ENCODE measurements at regions not wholly inside any gene's neighbourhood (a gene's known extent, or its start where the extent isn't known, plus 50 kb on each side); places are given as distances from the start of the nearest gene placed in this dataset.
A peak's percentile ranks its signal among the peaks of the same experiment; 100 is the strongest.

DNA sequence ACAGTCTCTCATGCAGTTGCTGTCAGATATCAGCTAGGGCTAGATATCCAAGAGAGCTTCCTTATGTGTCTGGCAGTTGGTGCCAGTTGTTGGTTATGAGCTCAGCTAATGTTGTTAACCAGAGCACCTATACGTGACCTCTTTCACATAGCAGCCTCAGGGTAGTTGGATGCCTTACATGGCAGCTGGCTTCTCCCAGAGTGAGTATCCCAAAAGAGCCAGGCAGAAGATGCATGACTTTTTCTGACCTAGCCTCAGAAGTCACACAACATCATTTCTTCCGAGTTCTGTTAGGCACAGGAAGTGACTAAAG lies 175.7 kb downstream of the VEGFA start:
- intact Hi-C loops (cut with DNase I), result no loop called here
- H3K27ac ChIP-seq, result no peak overlapping the region
- no peak overlapping the region for H3K4me3 ChIP-seq
- 93% methylated on average over 2 of the region's 2 CpGs for WGBS, 2 donors
- H3K36me3 ChIP-seq, result no peaks in the 10 kb centered on the region
- TF ChIP-seq, protein P1, sequence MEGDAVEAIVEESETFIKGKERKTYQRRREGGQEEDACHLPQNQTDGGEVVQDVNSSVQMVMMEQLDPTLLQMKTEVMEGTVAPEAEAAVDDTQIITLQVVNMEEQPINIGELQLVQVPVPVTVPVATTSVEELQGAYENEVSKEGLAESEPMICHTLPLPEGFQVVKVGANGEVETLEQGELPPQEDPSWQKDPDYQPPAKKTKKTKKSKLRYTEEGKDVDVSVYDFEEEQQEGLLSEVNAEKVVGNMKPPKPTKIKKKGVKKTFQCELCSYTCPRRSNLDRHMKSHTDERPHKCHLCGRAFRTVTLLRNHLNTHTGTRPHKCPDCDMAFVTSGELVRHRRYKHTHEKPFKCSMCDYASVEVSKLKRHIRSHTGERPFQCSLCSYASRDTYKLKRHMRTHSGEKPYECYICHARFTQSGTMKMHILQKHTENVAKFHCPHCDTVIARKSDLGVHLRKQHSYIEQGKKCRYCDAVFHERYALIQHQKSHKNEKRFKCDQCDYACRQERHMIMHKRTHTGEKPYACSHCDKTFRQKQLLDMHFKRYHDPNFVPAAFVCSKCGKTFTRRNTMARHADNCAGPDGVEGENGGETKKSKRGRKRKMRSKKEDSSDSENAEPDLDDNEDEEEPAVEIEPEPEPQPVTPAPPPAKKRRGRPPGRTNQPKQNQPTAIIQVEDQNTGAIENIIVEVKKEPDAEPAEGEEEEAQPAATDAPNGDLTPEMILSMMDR (IDR thresholded peaks at IDR 0.05), result no peak
- TF ChIP-seq POLR2A (IDR thresholded peaks at IDR 0.05), result no peak
- TF ChIP-seq POLR2AphosphoS5 (IDR thresholded peaks at IDR 0.05), result no peak
- no peak for TF ChIP-seq EP300 (IDR thresholded peaks at IDR 0.05)
- no peaks in the 10 kb centered on the region for H3K27me3 ChIP-seq
- peaks cover 0 to 4% (median under 1%) of the 10 kb centered on the region in 4 donors for H3K9me3 ChIP-seq
- DNase-seq, result no peak
- H3K4me1 ChIP-seq, result no peaks in the 10 kb centered on the region

DNA sequence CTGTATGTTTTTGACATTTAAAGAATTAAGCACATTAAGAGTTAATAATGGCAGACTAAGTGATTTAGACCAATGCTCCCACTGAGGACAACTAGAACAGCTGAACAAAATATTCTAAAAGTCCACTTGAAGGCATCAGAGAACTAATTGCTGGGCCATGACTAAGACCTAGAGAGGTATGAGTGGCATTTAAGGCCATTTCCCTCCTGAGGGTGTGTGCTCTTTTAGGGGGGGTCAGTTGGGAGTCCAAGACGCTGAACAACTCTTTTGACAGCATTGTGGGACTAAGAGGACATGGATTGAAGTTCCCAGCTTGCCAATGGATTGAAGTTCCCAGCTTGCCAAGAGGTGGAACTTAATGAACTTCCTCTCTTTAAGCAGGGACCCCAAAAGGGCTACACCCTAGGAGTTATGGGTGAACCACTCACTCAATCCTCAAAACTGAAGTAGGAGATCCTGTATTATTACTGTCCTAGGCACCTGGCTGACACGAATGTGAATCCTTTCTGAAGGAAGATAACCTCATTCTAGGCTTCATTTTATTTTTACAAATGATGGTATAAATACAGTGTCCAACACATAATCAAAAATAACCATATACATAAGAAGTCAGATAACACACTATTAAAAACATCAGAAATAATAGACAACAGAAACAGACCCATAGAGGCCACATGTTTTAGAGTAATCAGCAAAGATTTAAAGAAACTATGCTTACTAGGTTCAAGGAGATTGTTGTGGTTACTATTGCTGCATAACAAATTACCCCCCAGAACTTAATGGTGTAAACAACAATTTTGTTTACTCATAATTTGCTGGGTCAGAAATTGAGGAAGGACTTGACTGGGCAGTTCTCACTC lies 175.1 kb downstream of the VEGFA start:
- 79 to 87% methylated on average over 2 of the region's 2 CpGs for WGBS, 2 donors
- no peaks in the 10 kb centered on the region for H3K4me1 ChIP-seq
- no peaks in the 10 kb centered on the region for H3K36me3 ChIP-seq
- TF ChIP-seq EP300 (IDR thresholded peaks at IDR 0.05) (no peak), POLR2AphosphoS5 (IDR thresholded peaks at IDR 0.05) (no peak)
- TF ChIP-seq, protein P1 (IDR thresholded peaks at IDR 0.05), result no peak
- no peak for DNase-seq
- H3K27me3 ChIP-seq, result no peaks in the 10 kb centered on the region
- H3K4me3 ChIP-seq, result no peak overlapping the region
- intact Hi-C loops (cut with DNase I), result no loop called here
- no peak overlapping the region for H3K27ac ChIP-seq
- peaks cover 0 to 4% (median under 1%) of the 10 kb centered on the region in 4 donors for H3K9me3 ChIP-seq

DNA sequence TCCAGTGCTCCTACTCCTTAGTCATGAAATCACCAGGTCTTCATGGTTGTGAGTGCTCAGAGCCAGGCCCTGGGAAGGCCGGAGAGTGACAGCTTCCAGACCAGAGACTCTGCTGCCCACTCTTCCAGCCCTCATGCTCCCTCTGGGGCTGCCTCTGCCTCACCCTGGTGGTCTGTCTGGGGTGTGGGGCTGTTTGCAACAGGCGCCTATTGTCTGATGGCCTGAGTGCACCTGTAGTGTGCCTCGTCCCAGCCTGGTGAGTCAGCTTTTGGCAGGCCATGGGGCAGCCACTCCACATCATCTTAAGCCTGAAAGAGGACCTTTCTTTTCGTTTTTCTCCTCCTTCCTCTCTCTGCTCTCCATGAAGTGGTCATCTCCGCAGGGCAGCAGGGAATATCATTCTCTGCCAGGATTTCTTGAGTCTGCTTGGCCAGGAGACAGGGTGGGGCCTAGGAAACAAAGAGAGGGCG lies 173.8 kb downstream of the VEGFA start:
- intact Hi-C loops (cut with DNase I), result no loop called here
- no peaks in the 10 kb centered on the region for H3K4me1 ChIP-seq

DNA sequence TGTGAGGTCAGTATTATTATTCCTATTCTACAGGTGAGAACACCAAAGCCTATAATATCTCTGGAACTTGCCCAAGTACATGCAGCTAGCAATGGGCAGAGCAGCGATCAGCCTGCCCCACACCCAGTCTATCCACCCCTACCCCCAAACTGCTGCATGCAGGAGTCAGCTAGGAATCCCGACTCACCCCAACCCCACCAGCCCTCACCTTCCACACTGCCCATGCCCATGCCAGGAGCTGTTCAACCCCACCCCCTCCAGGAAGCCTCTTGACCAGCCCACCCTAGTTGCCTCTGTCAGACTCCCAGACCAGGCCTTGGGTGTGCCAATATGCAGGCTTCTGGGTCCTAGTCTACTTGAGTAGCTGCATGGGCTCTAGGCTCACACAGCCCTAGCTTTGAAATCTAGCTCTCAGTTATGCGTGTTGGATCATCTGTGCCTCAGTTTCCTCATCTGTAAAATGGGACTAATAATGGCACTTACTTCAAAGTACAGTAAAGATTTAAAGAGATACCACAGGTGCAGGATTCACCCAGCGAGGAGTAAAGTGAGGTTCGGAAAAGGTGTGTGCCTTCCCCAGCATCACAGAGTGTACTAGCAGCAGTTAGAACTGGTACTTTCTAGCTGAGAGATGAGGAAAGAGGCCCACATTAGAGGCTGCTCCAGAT lies 173.2 kb downstream of the VEGFA start:
- no peak overlapping the region for H3K27ac ChIP-seq
- H3K36me3 ChIP-seq, result no peaks in the 10 kb centered on the region
- peak; percentile 44 for DNase-seq
- WGBS, 2 donors, result 96 to 99% methylated on average over 5 of the region's 5 CpGs
- intact Hi-C loops (cut with DNase I), result no loop called here
- H3K9me3 ChIP-seq, result peaks cover 0 to 4% (median under 1%) of the 10 kb centered on the region in 4 donors
- no peak overlapping the region for H3K4me3 ChIP-seq
- H3K4me1 ChIP-seq, result no peaks in the 10 kb centered on the region
- TF ChIP-seq POLR2A (IDR thresholded peaks at IDR 0.05) (no peak), POLR2AphosphoS5 (IDR thresholded peaks at IDR 0.05) (no peak), EP300 (IDR thresholded peaks at IDR 0.05) (no peak)
- TF ChIP-seq, protein P1 (IDR thresholded peaks at IDR 0.05), result no peak
- H3K27me3 ChIP-seq, result no peaks in the 10 kb centered on the region

More for the DNA sequence above, 173.8 kb downstream of the VEGFA start:
- no peaks in the 10 kb centered on the region for H3K27me3 ChIP-seq
- H3K9me3 ChIP-seq, result peaks cover 0 to 4% (median under 1%) of the 10 kb centered on the region in 4 donors
- DNase-seq, result peak; percentile 17
- WGBS, 2 donors, result 78 to 90% methylated on average over 6 of the region's 6 CpGs
- H3K36me3 ChIP-seq, result no peaks in the 10 kb centered on the region
- no peak overlapping the region for H3K4me3 ChIP-seq
- no peak overlapping the region for H3K27ac ChIP-seq
- TF ChIP-seq, protein P1 (IDR thresholded peaks at IDR 0.05), result no peak
- no peak for TF ChIP-seq POLR2A (IDR thresholded peaks at IDR 0.05)
- TF ChIP-seq POLR2AphosphoS5 (IDR thresholded peaks at IDR 0.05), result no peak
- TF ChIP-seq EP300 (IDR thresholded peaks at IDR 0.05), result no peak

Measured in sigmoid colon (tissue), 6 donors.